Stimulated activated naive CD4-positive, alpha-beta T cell treated with Interleukin-2 at 50 U/mL for 16 hours (primary cell): ENCODE measurements at regions not wholly inside any gene's neighbourhood (a gene's known extent, or its start where the extent isn't known, plus 50 kb on each side); places are given as distances from the start of the nearest gene placed in this dataset.

Source experiments
- DNase-seq: peaks from one replicate; lab custom pipeline; 2025; lab: John Stamatoyannopoulos, UW

GRCh38 chr11:127643268-127644058 lies 642.9 kb upstream of the KIRREL3 start:
- DNase-seq, result no peak

DNA sequence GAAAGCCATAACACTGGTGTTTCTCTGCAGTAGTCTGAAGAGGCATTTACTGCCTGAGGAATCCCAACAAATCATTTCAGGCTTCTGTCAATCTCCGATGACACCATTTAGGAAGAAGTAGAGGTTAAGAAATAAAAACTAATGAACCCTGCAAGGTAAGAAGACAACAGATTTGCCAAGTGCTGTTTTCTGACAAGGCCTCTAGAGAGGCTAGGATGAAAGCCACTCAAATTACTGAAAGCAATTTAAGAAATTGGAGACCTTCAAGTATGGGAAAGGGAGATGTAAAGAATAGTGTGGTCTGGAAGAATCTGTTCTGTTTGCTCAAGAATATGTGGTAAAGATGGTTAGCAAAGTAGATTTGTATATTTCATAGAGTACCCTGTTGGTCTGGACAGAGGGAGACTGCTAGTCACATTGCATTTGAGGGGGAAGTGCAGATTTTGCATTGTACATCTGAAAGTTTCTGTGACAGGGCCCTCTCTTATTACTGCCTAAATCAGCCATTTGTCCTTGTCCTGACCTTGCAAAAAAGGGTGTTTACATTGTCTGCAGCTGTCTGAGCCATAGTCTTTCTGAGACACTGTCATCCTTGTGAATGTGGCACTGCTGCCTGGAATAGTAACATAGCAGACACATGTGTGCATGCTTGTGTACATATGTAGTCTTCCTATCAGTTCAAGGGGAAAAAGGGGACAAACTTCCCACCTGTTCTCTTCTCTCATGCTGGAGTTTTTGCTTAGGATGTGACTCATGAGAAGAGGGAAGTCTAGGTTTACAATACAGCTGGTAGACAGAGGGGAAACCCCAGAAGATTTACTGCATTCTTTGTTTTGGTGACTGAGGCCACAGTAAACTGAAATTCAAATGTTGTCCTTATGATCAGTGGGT lies 640.2 kb upstream of the KIRREL3 start:
- DNase-seq, result no peak

DNA sequence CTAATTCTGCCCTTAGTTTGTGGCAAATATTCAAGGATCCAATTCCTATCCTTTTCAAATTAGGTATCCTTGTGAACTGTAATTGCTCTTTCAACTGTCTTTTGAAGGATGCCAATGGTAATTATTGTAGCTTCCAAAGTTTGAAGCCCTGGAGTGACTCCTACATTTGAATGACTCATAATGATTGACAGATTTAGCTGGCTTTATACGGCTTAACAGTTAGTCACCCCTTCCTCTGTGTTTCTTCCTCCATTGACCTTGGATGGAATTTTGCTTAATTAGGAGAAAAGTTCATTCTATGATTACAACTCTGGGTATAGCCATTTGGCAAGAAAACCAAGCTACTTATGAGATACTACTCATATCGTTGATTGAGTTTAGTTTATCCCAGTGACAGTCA lies 639.3 kb upstream of the KIRREL3 start:
- no peak for DNase-seq

- no peak for DNase-seq
Observed at GRCh38 chr11:127632976-127633680, 632.6 kb upstream of the KIRREL3 start.

- no peak for DNase-seq
Observed at GRCh38 chr11:127632546-127632945, 632.0 kb upstream of the KIRREL3 start.

DNA sequence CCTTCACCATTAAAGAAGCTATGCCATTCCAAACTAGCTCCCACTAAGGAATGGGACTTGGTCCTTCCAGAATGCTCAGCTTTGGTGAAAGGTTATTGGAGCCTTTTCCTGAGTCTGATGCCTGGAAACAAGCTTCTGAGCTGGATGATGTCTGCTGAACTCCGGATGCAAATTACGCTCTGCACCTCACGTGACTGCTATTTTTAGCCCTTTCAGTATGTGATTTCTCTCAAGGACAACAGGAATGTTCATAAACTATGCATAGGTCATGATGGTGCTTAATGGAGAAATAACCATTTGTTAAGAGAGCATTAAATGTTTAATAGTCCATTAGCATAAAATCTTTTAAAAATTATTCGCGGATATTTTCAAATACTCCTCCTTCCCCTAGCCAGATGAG lies 631.4 kb upstream of the KIRREL3 start:
- DNase-seq, result no peak

- DNase-seq, result no peak
Observed at GRCh38 chr11:127629200-127629599, 628.6 kb upstream of the KIRREL3 start.

GRCh38 chr11:127628458-127628785 lies 627.9 kb upstream of the KIRREL3 start:
- no peak for DNase-seq

DNA sequence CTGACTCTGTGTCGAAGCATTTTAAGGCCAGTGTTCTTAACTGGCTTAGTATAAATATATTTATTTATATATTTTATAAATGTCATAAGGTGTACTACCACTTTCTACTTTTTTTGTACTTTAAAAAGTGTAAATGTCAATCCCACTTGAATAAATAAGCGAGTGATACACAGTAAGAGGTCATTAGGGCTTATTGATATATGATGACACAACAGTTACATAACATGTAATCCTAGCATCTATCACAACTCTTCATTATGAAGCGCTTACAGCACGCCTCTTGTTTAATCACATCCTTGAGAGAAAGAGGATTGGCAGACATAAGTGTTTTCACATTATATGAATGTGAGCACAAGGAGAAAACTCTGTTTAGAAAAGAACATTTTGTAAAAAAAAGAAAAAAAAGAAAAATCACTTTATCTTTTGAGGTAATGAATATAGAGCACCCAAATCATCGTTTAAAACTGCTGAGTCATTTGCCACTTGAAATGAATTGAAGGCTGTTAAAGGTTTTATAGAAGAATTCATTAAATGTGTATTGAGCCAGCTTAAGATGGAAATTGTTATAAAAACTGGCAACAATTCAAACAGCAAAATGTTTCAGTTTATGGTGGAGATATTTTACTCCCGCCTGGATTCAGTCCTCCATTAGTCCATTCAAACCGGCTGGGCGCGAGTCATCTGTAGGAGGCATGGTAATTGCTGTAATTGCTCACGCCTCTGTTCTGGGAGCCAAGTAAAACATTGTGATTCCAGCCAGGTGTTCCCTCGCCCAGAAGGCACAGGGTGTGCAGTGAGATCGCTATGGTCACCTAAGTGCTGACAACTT lies 627.3 kb upstream of the KIRREL3 start:
- DNase-seq, result no peak

DNA sequence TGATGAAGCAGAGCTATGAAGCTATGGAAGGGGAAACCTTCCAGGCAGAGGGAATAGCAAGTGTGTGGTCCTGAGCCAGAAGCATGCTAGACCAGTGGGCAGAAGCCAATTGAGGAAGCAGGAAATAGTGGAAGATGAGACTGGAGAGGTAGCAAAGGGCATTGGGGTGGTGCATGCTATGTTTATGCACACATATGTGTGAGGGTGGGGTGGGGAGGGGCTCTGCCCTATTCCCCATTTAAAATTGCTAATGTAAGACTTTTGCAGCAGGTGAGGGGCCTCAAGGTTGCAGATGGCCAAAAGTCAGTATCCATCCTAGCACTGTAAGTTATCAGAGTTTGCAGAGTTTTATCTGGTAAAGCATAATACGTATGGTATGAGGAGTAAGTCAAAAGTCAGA lies 626.6 kb upstream of the KIRREL3 start:
- no peak for DNase-seq

GRCh38 chr11:127625402-127625801 lies 624.8 kb upstream of the KIRREL3 start:
- no peak for DNase-seq

GRCh38 chr11:127624306-127624856 lies 623.8 kb upstream of the KIRREL3 start:
- no peak for DNase-seq

GRCh38 chr11:127622686-127623085 lies 622.1 kb upstream of the KIRREL3 start:
- DNase-seq, result no peak

- no peak for DNase-seq
Observed at GRCh38 chr11:127620671-127621070, 620.1 kb upstream of the KIRREL3 start.

GRCh38 chr11:127619946-127620345 lies 619.4 kb upstream of the KIRREL3 start:
- no peak for DNase-seq

GRCh38 chr11:127618721-127619120 lies 618.2 kb upstream of the KIRREL3 start:
- no peak for DNase-seq

DNA sequence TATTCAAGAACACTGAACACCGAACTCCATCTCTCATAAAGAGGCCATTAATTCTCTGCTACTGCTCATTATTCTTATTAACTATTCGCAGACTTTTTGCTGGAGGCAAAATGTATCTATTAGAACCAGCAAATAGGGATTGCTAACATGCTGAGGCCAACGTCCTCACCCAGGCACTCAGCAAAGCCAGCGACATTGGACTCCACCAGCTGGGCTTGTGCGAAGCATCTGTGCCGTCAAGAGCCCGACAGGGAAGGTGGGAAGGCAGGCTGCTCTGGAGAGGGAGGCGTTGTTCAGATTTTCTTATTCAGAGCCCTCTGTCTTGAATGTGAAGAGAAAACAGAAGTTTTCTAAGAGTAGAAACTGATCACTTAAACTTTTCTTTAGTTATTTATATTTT lies 615.6 kb upstream of the KIRREL3 start:
- DNase-seq, result no peak

DNA sequence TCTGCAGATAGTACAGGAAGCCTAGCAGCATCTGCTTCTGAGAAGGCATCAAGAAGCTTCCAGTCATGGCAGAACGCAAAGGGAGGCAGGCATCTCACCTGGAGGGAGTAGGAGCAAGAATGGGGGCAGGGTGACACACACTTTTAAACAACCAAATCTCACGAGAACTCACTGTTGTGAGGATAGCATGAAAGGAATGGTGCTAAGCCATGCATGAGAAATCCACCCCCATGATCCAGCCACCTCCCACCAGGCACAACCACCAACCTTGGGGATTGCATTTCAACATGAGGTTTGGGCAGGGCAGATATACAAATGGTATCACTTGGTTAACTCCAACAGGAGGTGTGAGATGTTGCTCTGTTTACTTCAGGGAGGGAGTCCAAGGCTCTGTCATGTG lies 612.0 kb upstream of the KIRREL3 start:
- no peak for DNase-seq

GRCh38 chr11:127609025-127609773 lies 608.6 kb upstream of the KIRREL3 start:
- DNase-seq, result no peak

- no peak for DNase-seq
Observed at GRCh38 chr11:127607487-127608085, 607.0 kb upstream of the KIRREL3 start.
